ENCODE measurements at regions not wholly inside any gene's neighbourhood (a gene's known extent, or its start where the extent isn't known, plus 50 kb on each side); places are given as distances from the start of the nearest gene placed in this dataset.

DNA sequence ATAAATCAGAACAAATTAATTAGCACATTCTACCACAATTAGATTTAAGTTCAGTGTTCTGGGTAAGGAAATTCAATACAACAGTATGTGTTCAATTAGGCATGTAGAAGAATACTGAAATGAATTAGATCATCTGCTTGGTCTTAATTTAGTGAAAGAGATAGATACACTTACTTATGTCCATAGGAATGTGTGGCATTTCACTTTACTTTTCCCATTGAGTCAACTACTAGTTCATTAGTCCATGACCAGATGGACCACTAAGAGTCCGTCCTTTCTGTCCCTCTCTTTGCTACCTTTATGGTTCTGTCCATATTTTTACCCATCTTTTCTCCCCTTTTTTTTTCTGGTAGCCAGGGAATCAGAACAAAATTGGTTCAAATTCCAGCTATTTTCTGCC, 276.9 kb downstream of the OSTF1 start:
- intact Hi-C loops (cut with micrococcal nuclease; ENCODE audit: unreplicated experiment) (no loop called here), in situ Hi-C loops (cut with HindIII; ENCODE audit: extremely low pct_ligation_motif_present, low pct_unique_long_range_greater_than_20kb) (no loop called here)
- Histone ChIP-seq H3K36me3 (replicated peaks in 1 of 2; ENCODE audit: control insufficient read depth in 1 of 2, insufficient read depth in 2 of 2, low read length in 2 of 2) (no peaks in the 10 kb centered on the region), H4K20me1 (ENCODE audit: insufficient read depth, low read length) (no peaks in the 10 kb centered on the region), H3K4me2 (ENCODE audit: low read depth, low read length) (no peak overlapping the region), H2AFZ (ENCODE audit: low read length) (no peak overlapping the region), H3K4me1 (ENCODE audit: insufficient read depth, low read length) (no peaks in the 10 kb centered on the region), H3K9ac (ENCODE audit: insufficient read depth, low read depth, low read length) (no peak overlapping the region), H3K9me3 (ENCODE audit: low read length) (0 out of 2 replicates have a peak, but pooled peaks cover 5% of the 10 kb centered on the region), H3K79me2 (ENCODE audit: insufficient read depth, low read length) (no peaks in the 10 kb centered on the region), H3K27me3 (ENCODE audit: control insufficient read depth in 1 of 2, insufficient read depth in 2 of 2, low read length in 2 of 2) (no peaks in the 10 kb centered on the region), H3K27ac (ENCODE audit: extremely low read length, insufficient read depth, low read length) (no peak overlapping the region), H3K4me3 (replicated peaks in 1 of 3; ENCODE audit: insufficient read depth in 1 of 3, low read depth in 2 of 3, low read length in 3 of 3) (no peak overlapping the region)
- no peak for ATAC-seq
- no TSS peak for BruUV-seq (replicated peaks)
- no peak for DNase-seq (ENCODE audit: low spot score)
- no peak for TF ChIP-seq ZNF350 (CRISPR knock-in tag; IDR thresholded peaks at IDR 0.05; ENCODE audit: borderline replicate concordance, low read depth)
- TF ChIP-seq TAF15 (IDR thresholded peaks at IDR 0.05; ENCODE audit: low read depth, low read length, poor library complexity, severe bottlenecking), result no peak
- no peak for TF ChIP-seq EED (CRISPR knock-in tag; IDR thresholded peaks at IDR 0.05)
- TF ChIP-seq, protein P1, sequence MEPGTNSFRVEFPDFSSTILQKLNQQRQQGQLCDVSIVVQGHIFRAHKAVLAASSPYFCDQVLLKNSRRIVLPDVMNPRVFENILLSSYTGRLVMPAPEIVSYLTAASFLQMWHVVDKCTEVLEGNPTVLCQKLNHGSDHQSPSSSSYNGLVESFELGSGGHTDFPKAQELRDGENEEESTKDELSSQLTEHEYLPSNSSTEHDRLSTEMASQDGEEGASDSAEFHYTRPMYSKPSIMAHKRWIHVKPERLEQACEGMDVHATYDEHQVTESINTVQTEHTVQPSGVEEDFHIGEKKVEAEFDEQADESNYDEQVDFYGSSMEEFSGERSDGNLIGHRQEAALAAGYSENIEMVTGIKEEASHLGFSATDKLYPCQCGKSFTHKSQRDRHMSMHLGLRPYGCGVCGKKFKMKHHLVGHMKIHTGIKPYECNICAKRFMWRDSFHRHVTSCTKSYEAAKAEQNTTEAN (CRISPR knock-in tag; conservative IDR thresholded peaks at IDR 0.05), result no peak
- no peak for FAIRE-seq
- ChIA-PET CTCF (ENCODE audit: low intra/inter-chr PET ratio, low total read pairs) (no interaction called here), POLR2A (no interaction called here)
- 0% methylated on average over 1 of the region's 1 CpG for WGBS (ENCODE audit: low lambda C conversion rate)

DNA sequence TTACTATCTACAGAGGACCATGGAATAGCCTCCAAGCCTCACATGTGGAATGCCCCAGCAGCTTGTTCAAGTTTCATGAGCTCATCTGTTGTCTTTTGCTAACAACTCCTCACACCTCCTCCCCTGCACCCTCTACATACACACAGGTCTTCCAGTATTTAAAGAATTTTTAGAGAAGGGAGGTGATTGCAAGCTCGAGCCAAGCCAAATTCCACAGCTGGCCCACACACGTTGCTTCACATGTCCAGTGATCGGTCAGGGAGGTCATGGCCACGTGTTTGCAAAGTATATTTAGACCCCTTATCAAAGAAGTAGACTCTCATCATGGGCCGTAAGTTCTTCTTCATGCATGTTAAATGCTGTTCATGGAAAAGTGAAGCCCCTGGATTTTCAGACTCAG, 281.7 kb downstream of the OSTF1 start:
- BruUV-seq (replicated peaks), result no TSS peak
- Histone ChIP-seq H3K36me3 (replicated peaks in 1 of 2; ENCODE audit: control insufficient read depth in 1 of 2, insufficient read depth in 2 of 2, low read length in 2 of 2) (no peaks in the 10 kb centered on the region), H3K27ac (ENCODE audit: extremely low read length, insufficient read depth, low read length) (no peak overlapping the region), H3K9ac (ENCODE audit: insufficient read depth, low read depth, low read length) (no peak overlapping the region), H3K9me3 (ENCODE audit: low read length) (no peaks in the 10 kb centered on the region), H3K4me1 (ENCODE audit: insufficient read depth, low read length) (no peaks in the 10 kb centered on the region), H3K79me2 (ENCODE audit: insufficient read depth, low read length) (no peaks in the 10 kb centered on the region), H3K27me3 (ENCODE audit: control insufficient read depth in 1 of 2, insufficient read depth in 2 of 2, low read length in 2 of 2) (no peaks in the 10 kb centered on the region), H4K20me1 (ENCODE audit: insufficient read depth, low read length) (no peaks in the 10 kb centered on the region), H3K4me3 (replicated peaks in 1 of 3; ENCODE audit: insufficient read depth in 1 of 3, low read depth in 2 of 3, low read length in 3 of 3) (no peak overlapping the region), H2AFZ (ENCODE audit: low read length) (no peak overlapping the region), H3K4me2 (ENCODE audit: low read depth, low read length) (no peak overlapping the region)
- DNase-seq (ENCODE audit: low spot score) (no peak), FAIRE-seq (no peak), ATAC-seq (no peak)
- POLR2A ChIA-PET, result no interaction called here
- intact Hi-C loops (cut with micrococcal nuclease; ENCODE audit: unreplicated experiment) (no loop called here), in situ Hi-C loops (cut with HindIII; ENCODE audit: extremely low pct_ligation_motif_present, low pct_unique_long_range_greater_than_20kb) (no loop called here)
- TF ChIP-seq PCBP2 (optimal IDR thresholded peaks at IDR 0.05; ENCODE audit: low read depth, low read length, poor library complexity, severe bottlenecking) (no peak), ARID5B (CRISPR knock-in tag; IDR thresholded peaks at IDR 0.05) (no peak), NFYC (CRISPR knock-in tag; IDR thresholded peaks at IDR 0.05) (no peak), ZNF614 (CRISPR knock-in tag; IDR thresholded peaks at IDR 0.05; ENCODE audit: borderline replicate concordance) (no peak), ZC3H13 (CRISPR knock-in tag; IDR thresholded peaks at IDR 0.05) (no peak), STAG1 (CRISPR knock-in tag; IDR thresholded peaks at IDR 0.05) (no peak), EEA1 (CRISPR knock-in tag; IDR thresholded peaks at IDR 0.05; ENCODE audit: borderline replicate concordance) (no peak), EP300 (IDR thresholded peaks at IDR 0.05; ENCODE audit: low read depth in 2 of 2, low read length in 2 of 2) (no peak), EP300 (CRISPR knock-in tag; IDR thresholded peaks at IDR 0.05; ENCODE audit: borderline replicate concordance) (no peak)
- 2% methylated on average over 5 of the region's 5 CpGs for WGBS (ENCODE audit: low lambda C conversion rate)
- CTCF ChIA-PET (ENCODE audit: low intra/inter-chr PET ratio, low total read pairs), result no interaction called here
